NCI-H446 treated with DMSO at 0.1 percent for 48 hours (cell line): ENCODE measurements at regions not wholly inside any gene's neighbourhood (a gene's known extent, or its start where the extent isn't known, plus 50 kb on each side); places are given as distances from the start of the nearest gene placed in this dataset.
"Not testable (repeated sequence)": the region's sequence is repeated elsewhere in the genome, so short reads cannot be mapped to it uniquely, and the experiment has no call there.

ENCODE experiments used
- DNase-seq: peaks from one replicate; lab custom pipeline; 2025; lab: John Stamatoyannopoulos, UW

DNA sequence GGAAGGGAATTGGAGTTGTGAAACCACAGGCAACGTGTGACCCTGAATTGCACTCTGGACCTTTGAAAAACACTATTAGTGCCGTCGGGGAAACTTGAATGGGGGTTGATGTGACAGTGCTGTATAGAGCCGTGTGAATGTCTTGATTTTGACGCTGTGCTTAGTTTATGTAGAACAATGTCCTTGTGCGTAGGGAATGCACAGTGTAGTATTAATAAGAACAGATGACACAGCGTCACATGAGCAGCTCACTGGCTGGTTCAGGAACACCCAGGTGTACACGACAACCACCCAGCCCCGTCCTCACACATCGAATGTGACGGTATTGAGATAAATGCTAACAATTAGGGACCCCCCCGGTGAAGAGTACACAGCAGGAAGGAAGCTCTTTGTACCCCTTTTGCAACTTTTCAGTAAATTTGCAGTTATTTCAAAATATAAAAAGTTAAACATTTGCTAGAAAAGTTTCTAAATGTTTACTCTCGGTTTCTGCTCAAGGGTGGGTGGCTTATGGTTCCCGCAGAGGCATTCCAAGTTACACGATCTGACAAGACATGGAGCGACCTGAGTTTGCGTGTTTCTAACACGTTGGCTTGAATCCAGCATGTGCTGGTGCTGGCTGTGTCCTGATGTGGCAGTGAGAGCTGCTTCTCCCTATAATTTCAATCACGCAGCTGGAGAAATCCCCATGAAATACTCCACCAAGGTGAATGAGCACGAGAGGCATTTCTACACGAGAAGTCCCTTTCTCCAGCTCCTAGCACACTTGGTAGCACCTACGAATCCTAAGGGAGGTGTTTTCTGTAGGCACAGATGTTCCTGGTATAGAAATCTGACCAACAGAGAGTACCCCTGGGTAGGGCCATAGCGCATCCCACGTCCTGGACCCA, 208.0 kb upstream of the EXOC2 start:
- no peak for DNase-seq

DNA sequence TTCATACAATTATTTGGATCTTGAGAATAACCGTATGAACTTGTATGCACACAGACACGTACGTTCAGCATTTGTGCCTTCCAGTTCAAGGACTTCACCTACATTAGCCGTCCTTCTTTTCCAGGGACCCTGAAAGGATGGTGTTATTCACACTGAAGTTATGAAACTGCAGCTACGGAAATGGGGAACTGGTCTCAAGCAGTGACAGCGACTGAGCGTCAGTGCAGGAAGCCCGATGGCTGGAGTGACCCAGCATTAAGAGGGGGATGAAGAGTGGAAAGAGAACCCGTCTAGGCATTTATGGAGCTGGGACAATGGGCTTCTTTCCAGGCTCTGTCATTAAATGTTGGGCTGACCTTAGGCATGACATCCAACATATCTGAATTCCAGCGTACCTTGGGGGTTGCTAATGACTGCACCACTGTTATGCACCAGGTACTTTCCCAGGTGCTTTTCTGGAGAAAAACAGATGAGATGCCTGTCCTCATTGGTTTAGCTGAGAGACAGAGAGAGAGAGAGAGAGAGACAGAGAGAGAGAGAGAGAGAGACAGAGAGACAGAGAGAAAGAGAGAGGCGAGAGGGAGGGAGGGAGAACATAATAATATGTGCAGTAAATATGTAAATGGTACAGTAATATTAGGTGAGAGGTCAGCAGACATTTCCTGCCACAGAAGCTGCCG, 204.7 kb upstream of the EXOC2 start:
- DNase-seq = no peak

DNA sequence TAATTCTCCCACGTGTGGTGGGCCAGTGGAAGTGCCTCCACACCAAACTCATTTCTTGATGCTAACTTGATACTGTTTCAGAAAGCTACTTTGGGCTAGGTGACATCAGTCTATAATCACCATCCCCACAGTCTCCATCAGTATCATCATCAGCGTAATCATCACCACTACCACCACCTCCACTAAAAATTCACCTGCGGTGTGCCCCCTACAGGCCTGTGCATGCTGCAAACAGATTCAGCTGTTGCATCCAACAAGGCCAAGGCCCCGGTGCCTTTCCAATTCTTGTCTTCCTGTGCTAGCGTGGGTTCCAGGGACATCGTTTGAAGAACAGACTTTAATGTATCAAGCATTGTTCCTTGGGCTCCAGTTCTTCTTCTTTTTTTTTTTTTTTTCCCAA, 201.3 kb upstream of the EXOC2 start:
- no peak for DNase-seq

DNA sequence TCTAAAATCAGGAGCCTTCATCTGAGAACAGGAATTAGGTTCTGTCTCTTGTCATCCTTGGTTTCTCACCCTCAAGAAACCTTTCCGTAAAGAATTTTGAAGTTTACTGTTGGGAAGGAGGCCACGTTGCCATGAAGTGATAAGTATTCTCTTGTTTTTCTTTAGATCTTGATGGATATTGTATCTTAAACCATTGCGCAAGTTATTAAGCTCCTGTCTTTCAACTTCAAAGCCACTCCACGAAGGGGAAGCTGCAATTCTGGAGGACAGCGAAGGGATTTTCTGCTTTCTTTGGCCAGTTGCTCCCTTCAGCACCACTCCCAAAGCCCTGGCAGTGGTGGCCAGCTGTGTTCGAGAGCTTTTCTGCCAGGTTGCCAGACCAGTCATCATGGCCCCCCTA, 198.1 kb upstream of the EXOC2 start:
- no peak for DNase-seq

DNA sequence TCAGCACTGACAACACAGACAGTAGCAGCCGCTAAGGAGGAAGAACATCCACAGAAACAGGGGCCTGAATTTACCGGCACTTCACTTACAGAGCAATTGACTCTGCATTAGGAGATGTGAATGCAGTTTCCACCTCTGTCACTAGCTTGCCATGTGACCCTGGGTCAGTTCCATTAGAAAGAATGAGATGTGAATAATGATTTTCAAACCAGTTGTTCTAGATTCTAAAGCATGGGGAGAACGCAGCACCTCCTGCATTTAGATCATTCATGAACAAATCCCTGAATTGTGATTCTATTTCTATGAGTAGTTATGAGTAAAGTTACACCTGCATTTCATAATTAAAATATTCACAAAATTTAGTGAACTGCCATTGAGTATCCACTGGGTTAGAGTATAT, 197.3 kb upstream of the EXOC2 start:
- DNase-seq = no peak

DNA sequence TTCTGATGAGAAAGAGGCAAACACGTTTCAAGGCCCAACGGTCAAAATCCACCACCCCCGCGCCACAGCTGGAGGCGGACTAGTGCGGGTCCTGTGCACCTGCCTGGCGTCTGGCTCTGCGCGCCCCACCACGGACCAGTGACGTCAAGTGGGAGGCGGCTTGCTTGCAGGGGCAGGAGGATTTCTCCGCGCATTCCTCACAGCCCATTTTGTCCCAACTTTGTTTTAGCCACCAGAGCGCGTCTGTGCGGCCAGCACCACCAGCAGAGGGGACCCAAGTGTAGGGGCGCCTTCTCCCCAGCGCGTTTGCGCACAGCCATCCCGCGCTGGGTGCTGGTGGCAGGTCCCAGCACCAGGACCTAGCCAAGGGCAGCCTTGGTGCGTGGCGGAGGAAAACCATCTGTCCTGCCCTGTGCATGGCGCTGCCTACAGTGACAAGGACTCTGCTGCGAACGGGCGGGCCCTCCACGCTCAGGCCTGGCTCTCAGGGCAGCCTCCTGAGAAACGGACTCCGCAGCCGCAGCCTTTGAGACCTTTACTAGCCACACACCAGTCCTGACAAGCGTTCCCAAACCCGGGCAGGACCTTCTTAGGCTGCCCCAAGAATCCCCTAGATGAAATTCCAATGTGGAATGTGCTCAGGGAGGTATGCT, 194.8 kb upstream of the EXOC2 start:
- no peak for DNase-seq

DNA sequence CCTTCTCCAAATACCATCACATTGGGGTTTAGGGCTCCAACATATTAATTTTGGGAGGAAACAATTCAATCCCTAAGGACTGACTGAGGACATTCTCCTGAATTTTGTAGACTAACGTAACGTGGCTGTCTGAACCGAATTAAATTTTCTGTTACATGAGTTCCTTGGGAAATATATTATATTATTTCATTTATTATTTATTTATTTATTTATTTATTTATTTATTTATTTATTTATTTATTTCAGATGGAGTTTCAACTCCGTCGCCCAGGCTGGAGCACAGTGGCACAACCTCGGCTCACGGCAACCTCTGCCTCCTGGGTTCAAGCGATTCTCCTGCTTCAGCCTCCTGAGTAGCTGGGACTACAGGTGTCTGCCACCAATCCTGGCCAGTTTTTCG, 193.2 kb upstream of the EXOC2 start:
- DNase-seq = not testable (repeated sequence)

DNA sequence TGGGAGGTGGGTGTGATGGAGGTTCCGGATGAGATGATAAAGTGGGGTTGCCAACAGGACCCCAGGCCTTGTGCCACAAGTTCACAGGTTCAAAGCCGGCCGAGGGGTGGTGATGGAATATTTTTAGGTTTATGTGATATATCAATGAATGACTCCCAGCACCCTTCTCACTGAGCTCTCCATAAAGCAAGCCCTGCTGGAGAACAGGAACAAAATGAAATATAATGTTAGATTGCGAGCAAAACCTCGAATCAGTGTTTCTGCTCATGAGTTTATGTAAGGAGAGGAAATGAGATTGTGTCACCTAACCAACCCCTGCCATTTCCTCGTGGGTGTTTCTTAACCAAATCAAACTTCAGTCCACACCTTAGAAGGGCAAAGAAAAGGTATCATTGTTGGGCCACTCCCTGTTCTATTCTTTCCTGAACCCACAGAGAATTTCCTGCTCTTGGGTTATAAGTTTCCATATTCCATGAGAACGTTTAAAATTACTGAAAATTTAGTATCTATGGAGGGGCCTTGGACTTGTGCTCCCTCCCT, 192.2 kb upstream of the EXOC2 start:
- DNase-seq = no peak

DNA sequence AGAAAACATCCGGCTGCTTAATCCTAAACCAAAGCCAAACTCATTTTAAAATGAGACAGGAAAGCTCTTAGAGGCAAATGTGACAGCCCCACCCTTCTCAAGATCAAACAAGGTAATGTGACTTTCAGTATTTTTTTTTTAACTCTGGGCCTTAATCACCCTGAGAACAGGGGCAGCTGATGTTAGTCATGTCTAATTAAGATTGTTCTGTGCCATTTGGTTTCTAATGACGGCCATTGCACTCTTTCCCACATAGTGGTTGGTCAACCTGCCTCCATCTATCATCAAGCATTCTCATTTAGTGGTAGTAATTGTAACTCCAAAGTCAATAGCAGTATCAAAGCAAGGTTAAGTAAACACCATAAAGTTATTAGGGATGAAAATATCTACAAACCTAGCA, 191.6 kb upstream of the EXOC2 start:
- no peak for DNase-seq

DNA sequence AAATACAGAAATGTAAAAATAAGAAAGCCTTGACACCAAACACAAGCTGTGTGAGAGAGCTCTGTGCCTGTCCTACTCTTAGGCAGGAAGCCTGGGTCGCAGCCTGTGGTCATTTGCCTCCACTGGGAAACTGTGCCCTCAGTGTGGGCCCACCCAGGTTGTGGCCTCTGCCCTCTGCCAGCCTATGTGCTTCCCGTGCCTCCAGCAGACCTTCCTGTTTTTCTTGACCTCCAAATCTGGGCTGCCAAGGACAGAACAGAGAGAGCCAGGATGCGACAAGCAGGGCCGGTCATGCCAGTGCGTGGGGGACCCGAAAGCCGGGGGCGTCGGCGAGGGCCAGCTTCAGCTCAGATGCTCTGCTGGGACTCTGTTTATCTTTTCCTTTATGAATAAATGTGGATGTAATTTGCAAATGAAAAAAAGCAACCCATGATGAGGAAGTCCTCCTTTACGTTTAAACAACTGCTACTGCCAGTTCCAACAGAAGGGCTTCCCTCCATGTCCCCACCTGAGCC, 189.2 kb upstream of the EXOC2 start:
- DNase-seq = no peak

DNA sequence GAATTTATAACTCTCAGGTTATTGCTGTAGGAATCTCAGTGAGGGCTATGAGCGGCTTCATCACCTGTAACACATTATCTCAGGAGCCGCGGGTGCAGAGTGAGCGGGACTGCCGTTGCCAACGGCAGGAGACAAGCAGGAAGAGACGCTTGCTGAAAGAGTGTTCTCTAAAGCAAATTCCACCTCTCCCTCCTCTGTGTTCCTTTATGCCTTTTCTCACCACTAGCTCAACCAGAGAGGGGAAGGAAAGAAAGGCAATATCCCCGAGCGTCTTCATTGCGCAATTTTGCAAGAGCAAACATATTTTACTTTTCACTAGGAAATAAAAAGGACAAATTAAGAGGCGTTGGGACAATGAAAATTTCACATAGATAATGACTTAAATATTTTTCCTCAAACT, 185.2 kb upstream of the EXOC2 start:
- DNase-seq = no peak

DNA sequence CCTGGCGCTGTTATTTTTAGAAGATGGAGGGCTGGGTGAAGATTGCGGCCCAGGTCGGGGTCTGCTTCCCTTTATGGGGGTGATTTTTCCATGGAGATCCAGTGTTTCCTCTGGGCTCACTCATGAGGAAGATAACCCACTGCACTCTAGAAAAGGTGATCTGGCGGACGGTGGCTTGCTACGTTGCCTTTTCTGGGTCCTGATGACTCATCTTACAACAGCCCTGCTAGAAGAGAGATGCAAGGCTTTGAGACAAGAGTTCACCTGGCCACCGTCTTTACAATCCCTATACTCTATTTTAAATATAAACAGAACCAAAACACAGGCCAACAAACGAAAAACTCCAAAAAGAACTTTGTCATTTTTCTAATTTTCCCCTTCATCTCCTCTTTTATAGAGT, 182.1 kb upstream of the EXOC2 start:
- no peak for DNase-seq

DNA sequence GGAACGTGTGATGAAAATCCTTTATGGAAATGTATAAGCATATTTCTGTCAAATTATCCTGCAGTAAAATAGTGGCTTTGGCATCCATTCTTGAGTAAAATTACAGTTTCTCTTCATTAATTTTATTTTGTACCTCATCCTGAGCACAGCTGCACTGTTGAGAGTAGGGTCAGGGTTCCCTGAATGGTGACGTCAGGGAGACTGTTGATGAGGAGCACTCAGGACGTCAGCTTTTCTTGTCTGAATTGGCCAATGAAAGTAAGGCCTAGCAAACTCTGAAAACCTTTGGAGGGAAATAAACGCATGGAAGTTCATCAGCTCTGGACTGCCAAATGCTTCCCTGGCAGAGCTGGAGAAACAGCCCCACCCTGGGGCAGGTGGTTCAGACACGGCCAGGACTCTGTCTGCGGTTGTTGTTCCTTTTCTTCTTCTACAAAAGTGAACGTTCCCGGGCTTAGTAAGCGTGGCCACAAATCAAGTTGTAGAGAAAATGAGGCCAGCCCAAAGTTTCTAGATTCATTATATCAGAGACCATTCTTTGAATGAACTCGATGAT, 179.7 kb upstream of the EXOC2 start:
- DNase-seq = no peak

DNA sequence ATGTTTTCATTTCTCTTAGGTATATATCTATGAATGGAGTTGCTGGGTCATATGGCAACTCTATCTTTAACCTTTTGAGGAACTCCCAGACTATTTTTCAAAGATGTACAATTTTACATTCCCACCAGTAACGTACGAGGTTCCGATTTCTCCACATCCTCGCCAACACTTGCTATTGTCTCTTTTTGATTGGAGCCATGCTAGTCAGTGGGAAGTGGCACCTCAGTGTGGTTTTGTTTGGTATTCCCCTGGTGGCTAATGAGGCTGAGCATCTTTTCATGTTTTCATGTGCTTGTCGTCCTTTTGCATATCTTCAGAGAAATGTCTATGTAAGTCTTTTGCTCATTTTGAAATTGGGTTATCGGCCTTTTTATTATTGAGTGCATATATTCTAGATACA, 178.6 kb upstream of the EXOC2 start:
- DNase-seq = no peak

DNA sequence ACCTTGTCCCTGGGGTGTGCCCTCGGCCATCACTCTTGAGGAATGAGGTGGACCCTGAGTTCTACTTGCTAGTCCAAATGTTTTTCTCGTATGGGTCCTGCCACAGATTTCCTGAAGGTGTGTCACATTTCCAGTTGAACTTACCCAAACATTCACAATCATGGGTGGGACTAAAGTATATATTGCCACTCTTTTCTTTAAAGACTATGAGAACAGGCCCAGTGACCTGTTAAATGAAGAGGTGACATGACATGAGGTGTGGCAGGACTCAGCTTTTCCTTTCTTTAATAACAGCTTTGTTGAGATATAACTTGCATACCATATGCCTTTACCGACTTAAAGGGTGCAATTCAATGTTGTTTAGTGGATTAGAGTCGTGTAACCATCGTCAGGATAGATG, 177.2 kb upstream of the EXOC2 start:
- no peak for DNase-seq

DNA sequence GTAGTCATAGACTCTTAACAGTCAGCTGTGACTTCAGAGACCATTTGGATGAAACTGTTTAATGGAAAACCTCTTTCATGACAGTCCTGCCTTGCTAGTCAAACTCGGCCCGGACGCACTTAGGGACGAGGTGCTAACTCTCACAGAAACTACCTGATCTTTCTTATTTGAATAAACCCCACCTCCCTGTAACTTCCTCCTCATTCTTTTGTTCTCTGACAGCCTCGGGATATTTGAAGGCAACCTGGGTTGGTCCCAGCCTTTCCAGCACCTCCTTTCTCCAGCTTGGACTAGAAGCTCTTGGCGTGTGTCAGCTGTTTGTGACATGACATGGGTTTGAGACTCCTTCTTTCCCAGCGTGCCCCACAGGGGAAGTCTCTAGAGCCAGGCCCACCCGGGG, 175.3 kb upstream of the EXOC2 start:
- DNase-seq = no peak

DNA sequence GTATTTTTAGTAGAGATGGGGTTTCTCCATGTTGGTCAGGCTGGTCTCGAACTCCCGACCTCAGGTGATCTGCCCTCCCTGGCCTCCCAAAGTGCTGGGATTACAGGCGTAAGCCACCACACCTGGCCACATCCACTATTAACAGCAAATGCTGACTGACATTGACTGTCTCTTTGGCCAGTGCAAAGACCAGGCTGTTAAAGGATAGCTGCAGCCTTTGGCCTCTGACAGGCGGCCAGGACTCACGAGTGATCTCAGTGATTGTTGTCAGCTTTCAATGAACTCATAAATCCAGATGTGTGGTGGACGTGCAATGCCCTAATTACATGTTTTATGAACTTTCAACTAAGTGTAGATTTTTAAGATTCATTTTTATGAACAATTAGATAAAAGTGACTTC, 174.4 kb upstream of the EXOC2 start:
- DNase-seq = no peak

DNA sequence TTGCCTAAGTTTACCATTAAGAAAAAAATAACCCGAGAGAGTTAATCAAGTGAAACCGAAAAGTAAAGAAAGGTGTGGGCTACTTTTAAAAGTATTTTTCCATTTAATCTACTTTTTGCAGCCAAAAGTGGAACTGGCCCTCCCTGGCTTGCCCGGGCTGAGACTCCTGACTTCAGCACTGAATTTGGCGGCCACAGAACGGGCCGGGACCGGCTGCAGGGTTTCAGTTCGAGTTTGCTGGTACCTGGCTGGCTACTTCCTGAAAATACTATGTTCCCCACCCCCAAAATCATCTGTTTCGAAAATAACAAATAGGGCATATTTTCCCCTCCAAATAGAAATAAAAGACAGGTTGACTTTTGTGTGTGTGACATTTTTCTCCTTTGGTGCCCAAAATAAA, 173.4 kb upstream of the EXOC2 start:
- no peak for DNase-seq

DNA sequence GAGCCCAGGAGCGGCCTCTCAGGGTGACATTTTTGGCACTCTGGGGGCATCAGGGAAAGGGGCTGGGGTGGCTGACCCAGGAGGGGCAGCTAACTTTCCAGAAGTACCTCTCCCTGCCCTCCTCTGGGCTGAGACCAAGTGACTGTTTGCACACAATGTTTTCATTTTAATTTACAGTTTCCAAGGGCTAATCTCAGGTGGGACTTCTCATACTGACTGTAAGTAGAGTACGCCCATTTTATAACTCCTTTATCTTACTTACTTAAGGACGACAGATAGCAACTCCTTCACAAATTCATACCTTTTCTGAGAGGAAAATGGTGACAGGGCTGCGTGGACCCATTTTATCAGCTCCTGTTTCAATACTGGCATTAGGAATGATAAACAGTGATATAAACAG, 172.9 kb upstream of the EXOC2 start:
- no peak for DNase-seq

DNA sequence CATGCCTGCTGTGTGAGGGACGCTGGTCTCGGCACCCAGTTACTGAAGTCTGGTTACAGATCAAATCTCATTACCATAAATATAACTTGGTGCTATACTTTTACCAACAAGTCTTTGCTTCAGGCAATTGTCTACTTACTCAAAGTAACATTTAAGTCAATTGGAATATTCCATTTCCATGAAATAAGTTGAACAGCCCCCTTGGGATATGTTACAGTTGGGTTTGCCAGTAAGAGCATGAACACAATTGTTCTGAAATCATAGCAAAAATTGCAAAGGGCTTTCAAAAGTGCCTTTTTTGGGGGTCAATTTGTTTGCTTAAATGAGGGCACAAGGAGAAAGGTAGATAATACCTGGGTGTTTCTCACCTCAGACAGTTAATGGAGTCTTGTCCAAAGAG, 170.9 kb upstream of the EXOC2 start:
- no peak for DNase-seq

DNA sequence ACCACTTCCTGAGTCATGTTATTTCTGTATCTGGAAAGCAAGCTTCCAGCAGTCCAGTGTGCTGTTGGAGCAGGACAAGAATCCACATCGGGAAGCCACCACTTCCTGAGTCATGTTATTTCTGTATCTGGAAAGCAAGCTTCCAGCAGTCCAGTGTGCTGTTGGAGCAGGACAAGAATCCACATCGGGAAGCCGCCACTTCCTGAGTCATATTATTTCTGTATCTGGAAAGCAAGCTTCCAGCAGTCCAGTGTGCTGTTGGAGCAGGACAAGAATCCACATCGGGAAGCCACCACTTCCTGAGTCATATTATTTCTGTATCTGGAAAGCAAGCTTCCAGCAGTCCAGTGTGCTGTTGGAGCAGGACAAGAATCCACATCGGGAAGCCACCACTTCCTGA, 170.2 kb upstream of the EXOC2 start:
- not testable (repeated sequence) for DNase-seq

DNA sequence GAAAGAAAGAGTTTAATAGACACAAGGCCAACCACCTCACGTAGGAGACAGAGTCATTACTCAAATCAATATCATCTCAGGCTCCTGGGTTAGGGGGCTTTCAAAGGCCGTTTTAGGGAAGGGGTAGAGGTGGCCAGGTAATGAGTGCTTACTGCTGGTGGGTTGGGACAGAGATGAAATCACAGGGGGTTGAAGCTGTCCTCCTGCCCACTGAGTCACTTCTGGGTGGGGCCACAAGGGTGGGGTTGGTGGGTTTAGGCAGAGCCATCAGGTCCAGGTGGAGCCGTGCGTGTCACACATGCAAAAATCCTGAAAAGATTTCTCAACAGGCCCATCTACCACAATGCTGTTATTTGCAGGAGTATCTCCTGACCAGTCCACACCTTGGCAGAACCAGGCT, 167.0 kb upstream of the EXOC2 start:
- no peak for DNase-seq
